Peyer's patch (tissue), 4 donors: ENCODE measurements at regions not wholly inside any gene's neighbourhood (a gene's known extent, or its start where the extent isn't known, plus 50 kb on each side); places are given as distances from the start of the nearest gene placed in this dataset.
"Not testable (repeated sequence)": the region's sequence is repeated elsewhere in the genome, so short reads cannot be mapped to it uniquely, and the experiment has no call there.

Source experiments
- POLR2A ChIP-seq, 2 donors: fragments of 450-650 bp; IDR thresholded peaks; one replicate each; pipeline ENCODE4 v1.5.1; 2017; ENCODE audit warnings: antibody characterized with exemption in 2 of 2, mild to moderate bottlenecking in 2 of 2, moderate library complexity in 2 of 2
- TF ChIP-seq, protein P1 (sequence below), 6 experiments: fragments of 450-650 bp in 4 of 6; fragments of 200-600 bp in 2 of 6; sonication (generic) in 1 of 6; IDR thresholded peaks; one replicate each; pipeline ENCODE4 v1.5.1; 2017 to 2019; ENCODE audit warnings: antibody characterized with exemption in 6 of 6, mild to moderate bottlenecking in 3 of 6, moderate library complexity in 1 of 6

DNA sequence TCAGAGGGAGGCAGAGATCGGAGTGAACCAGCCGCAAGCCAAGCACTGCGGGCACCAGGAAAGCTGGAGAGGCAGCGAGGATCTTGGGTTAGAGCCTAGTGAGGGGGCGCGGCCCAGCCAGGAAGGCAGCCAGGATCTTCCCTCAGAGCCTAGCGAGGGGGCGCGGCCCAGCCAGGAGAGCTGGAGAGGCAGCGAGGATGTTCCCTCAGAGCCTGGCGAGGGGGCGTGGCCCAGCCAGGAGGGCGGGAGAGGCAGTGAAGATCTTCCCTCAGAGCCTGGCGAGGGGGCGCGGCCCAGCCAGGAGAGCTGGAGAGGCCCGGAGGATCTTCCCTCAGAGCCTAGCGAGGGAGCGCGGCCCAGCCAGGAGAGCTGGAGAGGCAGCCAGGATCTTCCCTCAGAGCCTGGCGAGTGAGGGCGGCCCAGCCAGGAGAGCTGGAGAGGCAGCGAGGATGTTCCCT, 62.7 kb upstream of the TMEM18 start:
- not testable (repeated sequence) for TF ChIP-seq POLR2A (IDR thresholded peaks at IDR 0.05)
- TF ChIP-seq, protein P1, sequence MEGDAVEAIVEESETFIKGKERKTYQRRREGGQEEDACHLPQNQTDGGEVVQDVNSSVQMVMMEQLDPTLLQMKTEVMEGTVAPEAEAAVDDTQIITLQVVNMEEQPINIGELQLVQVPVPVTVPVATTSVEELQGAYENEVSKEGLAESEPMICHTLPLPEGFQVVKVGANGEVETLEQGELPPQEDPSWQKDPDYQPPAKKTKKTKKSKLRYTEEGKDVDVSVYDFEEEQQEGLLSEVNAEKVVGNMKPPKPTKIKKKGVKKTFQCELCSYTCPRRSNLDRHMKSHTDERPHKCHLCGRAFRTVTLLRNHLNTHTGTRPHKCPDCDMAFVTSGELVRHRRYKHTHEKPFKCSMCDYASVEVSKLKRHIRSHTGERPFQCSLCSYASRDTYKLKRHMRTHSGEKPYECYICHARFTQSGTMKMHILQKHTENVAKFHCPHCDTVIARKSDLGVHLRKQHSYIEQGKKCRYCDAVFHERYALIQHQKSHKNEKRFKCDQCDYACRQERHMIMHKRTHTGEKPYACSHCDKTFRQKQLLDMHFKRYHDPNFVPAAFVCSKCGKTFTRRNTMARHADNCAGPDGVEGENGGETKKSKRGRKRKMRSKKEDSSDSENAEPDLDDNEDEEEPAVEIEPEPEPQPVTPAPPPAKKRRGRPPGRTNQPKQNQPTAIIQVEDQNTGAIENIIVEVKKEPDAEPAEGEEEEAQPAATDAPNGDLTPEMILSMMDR (IDR thresholded peaks at IDR 0.05): not testable (repeated sequence)
